Mesothelial cell of epicardium (in vitro differentiated cells): ENCODE measurements at regions not wholly inside any gene's neighbourhood (a gene's known extent, or its start where the extent isn't known, plus 50 kb on each side); places are given as distances from the start of the nearest gene placed in this dataset.

ENCODE experiments used
- DNase-seq, 2 experiments: peaks; one replicate each; pipeline ENCODE4 v3.0.0; 2021; ENCODE audit warnings: low spot score in 2 of 2; ENCODE audit not compliant: unreplicated experiment in 2 of 2
- H3K27ac Mint-ChIP-seq: 2 replicates; pipeline ENCODE4 v1.8.0; 2021; ENCODE audit warnings: mixed read lengths
- H3K27me3 Mint-ChIP-seq: 2 replicates; pipeline ENCODE4 v1.8.0; 2021; ENCODE audit warnings: low read depth, mixed read lengths
- H3K36me3 Mint-ChIP-seq: 2 replicates; pipeline ENCODE4 v1.8.0; 2021; ENCODE audit warnings: mixed read lengths
- H3K4me1 Mint-ChIP-seq: 2 replicates; pipeline ENCODE4 v1.8.0; 2021; ENCODE audit warnings: mixed read lengths
- H3K4me3 Mint-ChIP-seq: 2 replicates; pipeline ENCODE4 v1.8.0; 2021; ENCODE audit warnings: mild to moderate bottlenecking, moderate library complexity, mixed read lengths
- H3K9me3 Mint-ChIP-seq: 2 replicates; pipeline ENCODE4 v1.8.0; 2021; ENCODE audit warnings: mixed read lengths
- CTCF ChIP-seq: fragments of 200-600 bp; sonication (generic); IDR thresholded peaks from one replicate; pipeline ENCODE4 v1.5.0; 2021; ENCODE audit warnings: antibody characterized with exemption; ENCODE audit not compliant: unreplicated experiment

- no peak for DNase-seq
- TF ChIP-seq CTCF: no peak
- Mint-ChIP-seq H3K36me3 (peaks cover 21% of the 10 kb centered on the region), H3K9me3 (peaks cover 26% of the 10 kb centered on the region), H3K27me3 (no peaks in the 10 kb centered on the region), H3K27ac (peak overlapping the region; percentile 69), H3K4me3 (no peak overlapping the region), H3K4me1 (peaks cover 25% of the 10 kb centered on the region)
Observed at GRCh38 chr6:23465912-23466311, 660.1 kb upstream of the NRSN1 start.

GRCh38 chr6:23477586-23477985 lies 648.4 kb upstream of the NRSN1 start:
- peaks cover 12% of the 10 kb centered on the region for H3K36me3 Mint-ChIP-seq
- peaks cover 6% of the 10 kb centered on the region for H3K4me1 Mint-ChIP-seq
- H3K27ac Mint-ChIP-seq: no peak overlapping the region
- no peaks in the 10 kb centered on the region for H3K27me3 Mint-ChIP-seq
- H3K4me3 Mint-ChIP-seq: no peak overlapping the region
- peaks cover 24% of the 10 kb centered on the region for H3K9me3 Mint-ChIP-seq
- no peak for DNase-seq
- no peak for TF ChIP-seq CTCF

- H3K4me1 Mint-ChIP-seq: peaks cover 6% of the 10 kb centered on the region
- no peak for TF ChIP-seq CTCF
- no peak overlapping the region for H3K4me3 Mint-ChIP-seq
- no peak for DNase-seq
- no peak overlapping the region for H3K27ac Mint-ChIP-seq
- H3K9me3 Mint-ChIP-seq: peaks cover 31% of the 10 kb centered on the region
- H3K27me3 Mint-ChIP-seq: no peaks in the 10 kb centered on the region
- peaks cover 15% of the 10 kb centered on the region for H3K36me3 Mint-ChIP-seq
Observed at GRCh38 chr6:23478312-23478711, 647.7 kb upstream of the NRSN1 start.

- peaks cover 8% of the 10 kb centered on the region for H3K36me3 Mint-ChIP-seq
- no peaks in the 10 kb centered on the region for H3K27me3 Mint-ChIP-seq
- H3K27ac Mint-ChIP-seq: no peak overlapping the region
- H3K4me1 Mint-ChIP-seq: no peaks in the 10 kb centered on the region
- TF ChIP-seq CTCF: no peak
- no peak for DNase-seq
- peaks cover 25% of the 10 kb centered on the region for H3K9me3 Mint-ChIP-seq
- H3K4me3 Mint-ChIP-seq: no peak overlapping the region
Observed at GRCh38 chr6:23483896-23484295, 642.1 kb upstream of the NRSN1 start.

- no peak overlapping the region for H3K4me3 Mint-ChIP-seq
- H3K27me3 Mint-ChIP-seq: no peaks in the 10 kb centered on the region
- DNase-seq: no peak
- H3K4me1 Mint-ChIP-seq: peaks cover 19% of the 10 kb centered on the region
- peaks cover 16% of the 10 kb centered on the region for H3K9me3 Mint-ChIP-seq
- H3K27ac Mint-ChIP-seq: no peak overlapping the region
- no peak for TF ChIP-seq CTCF
- peaks cover 11% of the 10 kb centered on the region for H3K36me3 Mint-ChIP-seq
Observed at GRCh38 chr6:23494367-23494766, 631.6 kb upstream of the NRSN1 start.

GRCh38 chr6:23498013-23498412 lies 628.0 kb upstream of the NRSN1 start:
- no peak for TF ChIP-seq CTCF
- no peaks in the 10 kb centered on the region for H3K36me3 Mint-ChIP-seq
- H3K27me3 Mint-ChIP-seq: no peaks in the 10 kb centered on the region
- H3K9me3 Mint-ChIP-seq: peaks cover 9% of the 10 kb centered on the region
- H3K4me1 Mint-ChIP-seq: peaks cover 19% of the 10 kb centered on the region
- DNase-seq: no peak
- H3K27ac Mint-ChIP-seq: no peak overlapping the region
- H3K4me3 Mint-ChIP-seq: no peak overlapping the region
